ENCODE measurements at regions not wholly inside any gene's neighbourhood (a gene's known extent, or its start where the extent isn't known, plus 50 kb on each side); places are given as distances from the start of the nearest gene placed in this dataset.

DNA sequence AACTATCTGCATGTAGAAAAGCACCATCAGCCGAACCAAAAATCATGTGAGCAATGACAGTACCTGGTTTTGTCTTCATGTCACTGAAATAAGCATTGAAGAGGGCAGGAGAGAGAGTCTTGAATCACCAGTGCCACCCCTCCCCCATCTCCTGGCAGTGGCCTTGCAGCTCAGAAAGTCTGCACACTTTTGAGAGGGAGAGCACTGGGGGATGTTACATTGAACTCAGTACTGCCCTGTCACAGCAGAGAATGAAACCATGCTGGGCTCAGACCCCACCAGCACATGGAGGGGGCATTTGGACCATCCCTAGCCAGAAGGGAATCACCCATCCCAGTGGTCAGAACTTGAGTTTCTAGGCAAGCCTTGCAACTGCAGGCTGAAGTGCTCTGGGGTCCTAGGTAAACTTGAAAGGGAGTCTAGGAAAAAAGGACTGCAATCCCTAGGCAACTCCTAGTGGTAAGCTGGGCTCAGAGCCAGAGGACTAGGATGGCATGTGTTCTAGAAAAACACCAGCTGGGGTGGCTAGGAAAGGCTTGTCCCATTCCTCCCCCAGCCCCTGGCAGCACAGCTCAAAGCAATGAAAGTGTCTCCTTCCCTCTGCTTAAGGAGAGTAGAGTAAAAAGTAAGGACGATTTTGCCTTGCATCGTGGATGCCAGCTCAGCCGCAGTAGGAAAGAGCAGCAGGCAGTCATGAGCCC is 259.9 kb upstream of the MYT1L start:
- WGBS (ENCODE audit: insufficient coverage, low coverage, missing lambda C conversion rate), result 0% methylated on average over 4 of the region's 4 CpGs
- Histone ChIP-seq H3K36me3 (ENCODE audit: control insufficient read depth, insufficient read depth, low read length) (no peaks in the 10 kb centered on the region), H3K79me2 (ENCODE audit: control insufficient read depth, insufficient read depth, low read length) (no peaks in the 10 kb centered on the region), H3K4me1 (replicated peaks in 1 of 2; ENCODE audit: control insufficient read depth in 2 of 2, insufficient read depth in 2 of 2, low read length in 2 of 2) (no peaks in the 10 kb centered on the region), H3K9ac (ENCODE audit: insufficient read depth in 1 of 2, low read depth in 2 of 2, low read length in 2 of 2) (no peak overlapping the region), H3K27me3 (ENCODE audit: control insufficient read depth in 2 of 2, insufficient read depth in 2 of 2, low read length in 2 of 2) (0 out of 5 replicates have a peak, but pooled peaks cover 0 to 9% of the 10 kb centered on the region in 2 experiments), H4K20me1 (replicated peaks; ENCODE audit: control insufficient read depth, insufficient read depth, low read length) (no peaks in the 10 kb centered on the region), H3K9me1 (ENCODE audit: control insufficient read depth, insufficient read depth, low read length) (no peaks in the 10 kb centered on the region), H3K9me3 (replicated peaks; ENCODE audit: control insufficient read depth, insufficient read depth, low read depth, low read length) (no peaks in the 10 kb centered on the region), H3K4me3 (no peak overlapping the region), H3K4me2 (ENCODE audit: insufficient read depth, low read length) (no peak overlapping the region), H2AFZ (ENCODE audit: low read depth, low read length) (no peak overlapping the region), H3K27ac (ENCODE audit: extremely low read depth, low read depth, low read length) (no peak overlapping the region)
- ATAC-seq, result no peak
- in situ Hi-C loops (cut with MboI) (no loop called here), intact Hi-C loops (cut with micrococcal nuclease) (no loop called here)
- ChIA-PET POLR2A (interaction anchor here (0.7 kb wide), 1 partner anchor 1004 kb away, joined by 3 read pairs; no protein-coding TSS in a partner anchor), CTCF (ENCODE audit: low intra/inter-chr PET ratio) (no interaction called here)
- BruUV-seq (replicated peaks), result no TSS peak
- DNase-seq (ENCODE audit: extremely low read depth in 1 of 4, low spot score in 3 of 4), result no peak
- no peak for FAIRE-seq
- no peak for TF ChIP-seq TGIF2 (CRISPR knock-in tag; IDR thresholded peaks at IDR 0.05)
- no peak for TF ChIP-seq NONO (IDR thresholded peaks at IDR 0.05; ENCODE audit: low read depth in 2 of 2, low read length in 1 of 2)
- TF ChIP-seq MAZ (CRISPR knock-in tag; conservative IDR thresholded peaks at IDR 0.05 in 1 of 2, IDR thresholded peaks at IDR 0.05 in 1 of 2), result no peak
- no peak for TF ChIP-seq ZFP91 (CRISPR knock-in tag; IDR thresholded peaks at IDR 0.05)
- no peak for TF ChIP-seq ZNF282 (CRISPR knock-in tag; IDR thresholded peaks at IDR 0.05)
- no peak for TF ChIP-seq AFF4 (CRISPR knock-in tag; IDR thresholded peaks at IDR 0.05)
- no peak for TF ChIP-seq PHF8 (IDR thresholded peaks at IDR 0.05; ENCODE audit: borderline replicate concordance, low read length)
- TF ChIP-seq ZNF644 (tag; IDR thresholded peaks at IDR 0.05; ENCODE audit: low read depth), result no peak
- no peak for TF ChIP-seq ZBTB7A (IDR thresholded peaks at IDR 0.05; ENCODE audit: borderline replicate concordance, control insufficient read depth, low read depth, low read length)
- TF ChIP-seq ZMIZ1 (IDR thresholded peaks at IDR 0.05; ENCODE audit: low read depth in 2 of 2, low read length in 2 of 2), result no peak

All from K562 (cell line).